Erythroblast (primary cell): ENCODE measurements at regions not wholly inside any gene's neighbourhood (a gene's known extent, or its start where the extent isn't known, plus 50 kb on each side); places are given as distances from the start of the nearest gene placed in this dataset.
"Not testable (repeated sequence)": the region's sequence is repeated elsewhere in the genome, so short reads cannot be mapped to it uniquely, and the experiment has no call there.

Experiments
- DNase-seq, 2 experiments: peaks; one replicate each; lab custom pipeline; 2025; lab: John Stamatoyannopoulos, UW
- GATA1 ChIP-seq: IDR thresholded peaks from 2 replicates; pipeline ENCODE4 v1.6.1; 2011; ENCODE audit warnings: low read depth, mild to moderate bottlenecking, control low read depth, low read length, moderate library complexity
- POLR2A ChIP-seq: IDR thresholded peaks from 2 replicates; pipeline ENCODE4 v1.6.1; 2011; ENCODE audit warnings: mild to moderate bottlenecking, low read length

GRCh38 chr1:213439703-213440102 lies 388.7 kb downstream of the RPS6KC1 start:
- TF ChIP-seq GATA1 (no peak), POLR2A (no peak)
- DNase-seq = no peak

- TF ChIP-seq GATA1 (no peak), POLR2A (no peak)
- no peak for DNase-seq
Observed at GRCh38 chr1:213440766-213441165, 389.7 kb downstream of the RPS6KC1 start.

GRCh38 chr1:213443415-213443814 lies 392.4 kb downstream of the RPS6KC1 start:
- no peak for TF ChIP-seq GATA1
- TF ChIP-seq POLR2A = no peak
- DNase-seq = no peak

- no peak for DNase-seq
Observed at GRCh38 chr1:213444224-213444623, 393.2 kb downstream of the RPS6KC1 start.

DNA sequence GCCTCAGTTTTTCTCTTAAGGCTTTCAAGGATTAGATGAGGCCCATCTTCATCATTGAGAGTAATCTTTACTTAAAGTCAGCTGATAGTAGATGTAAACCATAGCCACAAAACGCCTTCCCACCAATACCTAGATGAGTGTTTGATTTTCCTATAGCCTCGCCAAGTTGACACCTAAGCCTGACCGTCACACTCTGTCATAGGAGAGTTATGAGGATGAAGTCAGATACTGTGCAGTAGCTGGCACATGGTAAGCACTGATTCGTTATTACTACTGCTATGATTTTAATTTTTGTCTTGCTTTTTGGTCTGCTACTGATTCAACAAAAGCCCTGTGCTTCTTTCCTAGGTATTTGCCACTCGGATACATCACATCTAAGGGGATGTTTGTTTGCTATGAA lies 395.5 kb downstream of the RPS6KC1 start:
- no peak for DNase-seq
- TF ChIP-seq GATA1 = no peak
- no peak for TF ChIP-seq POLR2A

More at GRCh38 chr1:213444224-213444623, 393.2 kb downstream of the RPS6KC1 start:
- TF ChIP-seq GATA1 (no peak), POLR2A (no peak)

GRCh38 chr1:213448360-213448759 lies 397.3 kb downstream of the RPS6KC1 start:
- TF ChIP-seq GATA1 (no peak), POLR2A (no peak)
- no peak for DNase-seq

DNA sequence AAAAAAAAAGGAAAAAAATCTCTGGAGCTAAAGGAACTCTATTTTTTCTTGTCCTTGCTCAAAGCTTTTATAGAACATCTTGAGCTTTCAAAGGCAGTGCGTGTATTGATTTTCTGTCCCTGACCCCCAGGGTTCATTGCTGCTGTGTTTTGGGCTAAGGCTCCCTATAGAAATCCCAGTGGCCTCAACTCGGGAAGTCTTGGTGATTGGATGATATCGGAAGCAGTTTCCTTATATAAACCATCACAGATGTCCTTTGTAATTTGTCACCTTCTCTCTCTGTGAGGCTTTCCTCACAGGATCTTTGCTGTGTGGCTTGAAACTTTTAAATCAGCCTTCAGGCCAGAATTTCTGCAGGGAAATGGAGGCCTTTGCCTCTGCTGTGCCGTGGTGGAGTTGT lies 397.7 kb downstream of the RPS6KC1 start:
- TF ChIP-seq GATA1 (no peak), POLR2A (no peak)

GRCh38 chr1:213452501-213452900 lies 401.5 kb downstream of the RPS6KC1 start:
- DNase-seq = no peak
- TF ChIP-seq POLR2A (no peak), GATA1 (no peak)

More for the DNA sequence above, 397.7 kb downstream of the RPS6KC1 start:
- DNase-seq = no peak

- TF ChIP-seq POLR2A (no peak), GATA1 (no peak)
- DNase-seq = no peak
Observed at GRCh38 chr1:213457186-213457585, 406.1 kb downstream of the RPS6KC1 start.

DNA sequence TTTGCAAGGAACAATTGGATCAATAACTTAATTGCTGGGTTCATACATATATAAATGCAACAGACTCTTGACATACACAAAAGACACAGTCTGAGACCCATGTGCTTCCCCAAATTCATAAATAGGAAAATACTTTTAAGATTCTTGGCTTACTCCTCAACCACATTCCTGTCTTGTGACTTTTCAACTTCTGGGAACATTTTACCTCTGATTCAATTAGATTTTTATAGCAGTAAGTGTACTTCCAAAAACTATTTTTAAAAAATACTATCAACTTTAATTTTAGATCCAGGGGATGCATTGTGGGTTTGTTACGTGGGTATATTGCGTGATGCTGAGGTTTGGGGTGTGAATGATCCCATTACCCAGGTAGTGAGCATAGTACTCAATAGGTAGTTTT lies 406.7 kb downstream of the RPS6KC1 start:
- no peak for DNase-seq
- TF ChIP-seq POLR2A (no peak), GATA1 (no peak)

- not testable (repeated sequence) for DNase-seq
Observed at GRCh38 chr1:213462374-213462773, 411.3 kb downstream of the RPS6KC1 start.

DNA sequence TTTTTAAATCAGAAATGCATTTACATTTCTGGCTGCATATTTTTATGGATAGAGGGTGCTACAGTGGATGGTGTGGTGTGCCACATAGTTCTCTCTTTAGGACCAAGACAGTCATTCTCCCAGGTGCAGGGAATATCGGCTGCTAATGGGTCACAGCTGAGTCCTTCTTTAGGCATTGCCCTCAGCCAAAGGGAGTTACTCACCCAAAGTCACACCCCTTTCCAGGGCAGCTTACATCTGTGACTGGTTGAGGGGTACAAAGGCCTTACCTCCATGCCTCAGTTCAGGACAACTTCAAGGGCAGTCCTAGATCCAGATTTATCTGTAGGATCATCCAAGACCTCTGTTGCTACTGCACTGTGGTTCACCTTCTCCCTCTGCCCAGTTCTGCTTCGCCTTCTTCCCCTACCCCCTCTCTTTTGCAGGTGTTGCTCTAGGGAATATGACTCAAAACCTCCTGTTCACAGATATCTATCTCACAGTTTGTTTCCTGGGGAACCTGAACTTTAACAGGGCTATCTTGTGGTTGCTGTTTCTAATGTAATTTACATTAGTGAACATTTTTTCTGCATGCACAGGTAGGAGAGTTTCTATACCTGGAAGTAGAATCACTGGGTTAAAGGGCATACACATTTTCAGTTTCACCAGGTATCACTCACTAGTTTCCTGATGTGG lies 413.9 kb downstream of the RPS6KC1 start:
- TF ChIP-seq POLR2A (no peak), GATA1 (no peak)
- no peak for DNase-seq

DNA sequence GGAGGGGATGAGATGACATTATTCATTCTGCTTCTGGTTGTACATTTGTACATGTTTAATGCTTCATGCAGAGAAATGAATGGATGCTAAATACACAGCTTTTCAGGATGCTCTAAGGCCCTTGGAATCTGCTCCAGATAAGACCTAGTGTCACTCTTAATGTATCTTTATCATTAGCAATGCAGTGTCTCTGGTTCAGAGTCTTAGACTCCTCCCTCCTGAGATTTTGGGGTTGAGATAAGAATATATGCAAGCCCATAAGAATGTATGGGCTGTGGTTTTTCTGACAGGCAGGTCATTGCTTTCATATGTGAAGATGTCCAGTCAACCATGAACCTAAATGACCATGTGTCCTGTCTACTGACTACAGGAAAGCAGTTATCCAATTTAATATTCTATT lies 415.5 kb downstream of the RPS6KC1 start:
- TF ChIP-seq GATA1 (no peak), POLR2A (no peak)
- DNase-seq = no peak

DNA sequence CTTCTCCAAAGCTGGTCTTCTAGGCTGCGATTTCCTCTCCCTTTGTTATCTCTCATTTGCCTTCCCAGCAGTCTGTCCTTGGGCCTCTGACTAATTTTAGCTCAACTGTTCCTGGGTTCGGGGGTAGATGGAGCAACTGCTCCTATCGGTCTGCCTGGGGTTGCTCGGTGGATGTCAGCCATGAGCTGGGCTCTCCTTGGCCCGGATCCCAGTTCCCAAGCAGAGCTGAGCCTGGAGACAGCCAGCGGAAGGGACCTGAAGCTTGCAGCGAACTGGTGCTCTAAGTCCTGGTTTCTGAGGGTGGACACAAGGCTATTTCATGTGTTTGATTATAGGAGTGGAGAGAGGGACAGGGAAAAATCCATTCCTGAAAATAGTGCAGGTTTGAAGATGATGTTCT lies 423.0 kb downstream of the RPS6KC1 start:
- no peak for DNase-seq
- no peak for TF ChIP-seq POLR2A
- TF ChIP-seq GATA1 = no peak

DNA sequence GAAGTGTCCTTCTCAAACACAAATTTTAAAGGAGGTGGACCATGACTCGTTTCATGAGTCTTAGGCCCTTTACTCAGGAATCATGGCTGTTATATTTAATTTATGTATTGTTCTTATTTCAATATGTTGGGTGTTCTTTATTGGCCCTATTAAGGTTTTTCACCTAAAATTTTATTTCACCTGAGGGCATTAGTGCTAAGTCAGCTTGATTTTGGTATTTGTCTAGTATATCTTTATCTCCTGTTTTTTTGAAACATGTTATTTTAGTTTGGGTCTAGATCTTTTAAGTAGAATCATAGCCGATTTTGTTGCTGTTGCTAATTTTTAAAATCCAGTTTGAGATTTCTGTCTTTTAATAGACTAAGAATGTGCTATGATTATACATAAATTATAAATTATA lies 430.4 kb downstream of the RPS6KC1 start:
- no peak for DNase-seq

DNA sequence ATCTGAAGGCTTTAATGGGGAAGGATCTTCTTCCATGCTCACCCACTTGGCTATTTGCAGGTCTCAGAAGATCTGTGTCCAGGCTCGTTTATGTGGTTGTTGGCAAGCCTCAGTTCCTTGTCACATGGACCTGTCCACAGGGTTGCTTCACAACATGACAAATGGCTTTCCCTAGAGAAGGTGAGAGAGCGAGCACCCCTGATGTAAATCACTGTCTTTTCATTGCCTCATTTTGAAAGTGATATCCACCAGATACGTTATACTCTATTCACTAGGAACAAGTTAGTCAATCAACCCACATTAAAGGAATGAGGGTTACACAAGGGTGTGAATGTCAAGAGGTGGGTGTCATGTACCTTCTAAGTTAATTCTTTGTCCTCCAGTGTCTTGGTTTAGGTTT lies 433.3 kb downstream of the RPS6KC1 start:
- no peak for TF ChIP-seq GATA1
- no peak for TF ChIP-seq POLR2A
- no peak for DNase-seq

More for the DNA sequence above, 430.4 kb downstream of the RPS6KC1 start:
- TF ChIP-seq POLR2A (no peak), GATA1 (no peak)
